WTC11 (cell line): ENCODE measurements at regions not wholly inside any gene's neighbourhood (a gene's known extent, or its start where the extent isn't known, plus 50 kb on each side); places are given as distances from the start of the nearest gene placed in this dataset.
"Not testable (repeated sequence)": the region's sequence is repeated elsewhere in the genome, so short reads cannot be mapped to it uniquely, and the experiment has no call there.

Experiments used
- ATAC-seq: fragments of 200-7000 bp; cut with Tn5 transposase; 2 replicates; pipeline ENCODE4 v1.10.0; 2021; ENCODE audit warnings: mild to moderate bottlenecking, moderate library complexity
- CTCF ChIA-PET: fragments of 300-600 bp; sonication (Branson Sonifier 250); formaldehyde crosslinking; loops from one replicate; lab custom pipeline; 2021; ENCODE audit warnings: antibody characterized with exemption; lab: Charles Lee
- POLR2A ChIA-PET: fragments of 350-600 bp; sonication (Branson Sonifier 250); formaldehyde crosslinking; loops from one replicate; lab custom pipeline; 2021; ENCODE audit warnings: antibody characterized with exemption; lab: Charles Lee
- DNase-seq: peaks from one replicate; pipeline ENCODE4 v3.0.0; 2021; ENCODE audit warnings: low spot score
- H3K27ac Mint-ChIP-seq: 2 replicates; pipeline ENCODE4 v1.8.0; 2021; ENCODE audit warnings: mixed read lengths
- H3K27me3 Mint-ChIP-seq: 2 replicates; pipeline ENCODE4 v1.8.0; 2021; ENCODE audit warnings: low read depth, mild to moderate bottlenecking, moderate library complexity, mixed read lengths
- H3K36me3 Mint-ChIP-seq: 2 replicates; pipeline ENCODE4 v1.8.0; 2021; ENCODE audit warnings: mixed read lengths
- H3K4me1 Mint-ChIP-seq: 2 replicates; pipeline ENCODE4 v1.8.0; 2022; ENCODE audit warnings: mixed read lengths
- H3K4me3 Mint-ChIP-seq: 2 replicates; pipeline ENCODE4 v1.8.0; 2021; ENCODE audit warnings: mild to moderate bottlenecking, moderate library complexity, mixed read lengths
- H3K9me3 Mint-ChIP-seq: 2 replicates; pipeline ENCODE4 v1.8.0; 2021; ENCODE audit warnings: mixed read lengths
- EMX1 ChIP-seq: fragments of 250-450 bp; sonication (Bioruptor Pico); IDR thresholded peaks from 2 replicates; pipeline ENCODE4 v1.8.0; 2021; ENCODE audit warnings: mild to moderate bottlenecking
- GRHL2 ChIP-seq: fragments of 250-450 bp; sonication (Bioruptor Pico); IDR thresholded peaks from 2 replicates; pipeline ENCODE4 v1.8.0; 2022; ENCODE audit warnings: mild to moderate bottlenecking, moderate library complexity; ENCODE audit not compliant: insufficient replicate concordance, severe bottlenecking
- GTF2I ChIP-seq: fragments of 250-450 bp; sonication (Bioruptor Pico); conservative IDR thresholded peaks from 2 replicates; pipeline ENCODE4 v1.4.0; 2021; ENCODE audit warnings: mild to moderate bottlenecking
- HMGA2 ChIP-seq: fragments of 250-450 bp; sonication (Bioruptor Pico); IDR thresholded peaks from 2 replicates; pipeline ENCODE4 v1.4.0; 2021; ENCODE audit warnings: mild to moderate bottlenecking, moderate library complexity
- NR2C2 ChIP-seq: sonication (generic); formaldehyde crosslinking; IDR thresholded peaks from 2 replicates; pipeline ENCODE4 v1.8.0; 2022; ENCODE audit warnings: mild to moderate bottlenecking, missing genetic modification reagents
- ZBTB21 ChIP-seq: sonication (generic); formaldehyde crosslinking; IDR thresholded peaks from 2 replicates; pipeline ENCODE4 v1.8.1; 2023; ENCODE audit warnings: mild to moderate bottlenecking, missing genetic modification reagents, borderline replicate concordance
- ZNF317 ChIP-seq: sonication (generic); formaldehyde crosslinking; IDR thresholded peaks from 2 replicates; pipeline ENCODE4 v1.8.1; 2023; ENCODE audit warnings: low read depth, mild to moderate bottlenecking, moderate library complexity, missing genetic modification reagents, borderline replicate concordance
- ZNF425 ChIP-seq: fragments of 250-450 bp; sonication (Bioruptor Pico); conservative IDR thresholded peaks from 2 replicates; pipeline ENCODE4 v1.9.0; 2021; ENCODE audit warnings: mild to moderate bottlenecking
- TF ChIP-seq, protein P1 (sequence below): sonication (generic); formaldehyde crosslinking; IDR thresholded peaks from 2 replicates; pipeline ENCODE4 v1.8.1; 2022; ENCODE audit warnings: mild to moderate bottlenecking, missing genetic modification reagents, moderate library complexity, borderline replicate concordance
- TF ChIP-seq, protein P2 (sequence below): sonication (generic); formaldehyde crosslinking; IDR thresholded peaks from 2 replicates; pipeline ENCODE4 v1.8.1; 2022; ENCODE audit warnings: missing genetic modification reagents, borderline replicate concordance
- TF ChIP-seq, protein P3 (sequence below): sonication (generic); formaldehyde crosslinking; IDR thresholded peaks from 2 replicates; pipeline ENCODE4 v1.8.0; 2022; ENCODE audit warnings: mild to moderate bottlenecking, missing genetic modification reagents
- TF ChIP-seq, protein P4 (sequence below): sonication (generic); formaldehyde crosslinking; IDR thresholded peaks from 2 replicates; pipeline ENCODE4 v1.8.1; 2023; ENCODE audit warnings: mild to moderate bottlenecking, missing genetic modification reagents

DNA sequence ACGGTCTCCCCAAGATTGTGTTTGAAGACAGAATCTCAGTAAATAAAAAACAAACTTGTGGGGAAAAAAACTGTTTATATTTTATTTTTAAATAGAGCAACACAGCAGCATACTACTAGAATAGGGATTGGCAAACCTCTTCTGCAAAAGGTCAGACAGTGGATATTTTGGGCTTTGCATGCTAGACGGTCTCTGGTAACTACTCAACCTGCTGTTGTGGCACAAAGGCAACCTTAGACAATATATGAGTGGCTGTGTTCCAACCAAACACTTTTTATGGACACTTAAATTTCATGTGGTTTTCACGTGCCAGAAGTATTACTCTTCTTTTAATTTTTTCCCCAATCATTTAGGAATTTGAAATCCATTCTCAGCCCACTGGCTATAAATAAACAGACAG is 55.0 kb downstream of the IRX5 start:
- H3K27ac Mint-ChIP-seq, result no peak overlapping the region
- TF ChIP-seq, protein P1, sequence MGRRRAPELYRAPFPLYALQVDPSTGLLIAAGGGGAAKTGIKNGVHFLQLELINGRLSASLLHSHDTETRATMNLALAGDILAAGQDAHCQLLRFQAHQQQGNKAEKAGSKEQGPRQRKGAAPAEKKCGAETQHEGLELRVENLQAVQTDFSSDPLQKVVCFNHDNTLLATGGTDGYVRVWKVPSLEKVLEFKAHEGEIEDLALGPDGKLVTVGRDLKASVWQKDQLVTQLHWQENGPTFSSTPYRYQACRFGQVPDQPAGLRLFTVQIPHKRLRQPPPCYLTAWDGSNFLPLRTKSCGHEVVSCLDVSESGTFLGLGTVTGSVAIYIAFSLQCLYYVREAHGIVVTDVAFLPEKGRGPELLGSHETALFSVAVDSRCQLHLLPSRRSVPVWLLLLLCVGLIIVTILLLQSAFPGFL (CRISPR knock-in tag), result no peak
- TF ChIP-seq, all 79 proteins: peak for 0
- DNase-seq (no peak), ATAC-seq (no peak)
- Mint-ChIP-seq H3K27me3 (no peaks in the 10 kb centered on the region), H3K4me1 (peaks cover 13% of the 10 kb centered on the region), H3K36me3 (no peaks in the 10 kb centered on the region), H3K4me3 (no peak overlapping the region), H3K9me3 (no peaks in the 10 kb centered on the region)
- ChIA-PET POLR2A (no interaction called here), CTCF (no interaction called here)

GRCh38 chr16:54986409-54986808 is 55.7 kb downstream of the IRX5 start:
- ATAC-seq (no peak; the same call in 1 of the 2 replicates), DNase-seq (no peak)
- H3K4me3 Mint-ChIP-seq, result no peak overlapping the region
- H3K27me3 Mint-ChIP-seq, result no peaks in the 10 kb centered on the region
- no peaks in the 10 kb centered on the region for H3K9me3 Mint-ChIP-seq
- no peak overlapping the region for H3K27ac Mint-ChIP-seq
- ChIA-PET POLR2A (no interaction called here), CTCF (interaction anchor here (1.3 kb wide), 1 partner anchor 57 kb away, joined by 4 read pairs; no protein-coding TSS in a partner anchor)
- H3K4me1 Mint-ChIP-seq, result peaks cover 13% of the 10 kb centered on the region
- TF ChIP-seq ZNF425 (no peak), NR2C2 (no peak), ZBTB21 (no peak), GRHL2 (CRISPR knock-in tag) (no peak), HMGA2 (CRISPR knock-in tag) (no peak)
- H3K36me3 Mint-ChIP-seq, result no peaks in the 10 kb centered on the region

DNA sequence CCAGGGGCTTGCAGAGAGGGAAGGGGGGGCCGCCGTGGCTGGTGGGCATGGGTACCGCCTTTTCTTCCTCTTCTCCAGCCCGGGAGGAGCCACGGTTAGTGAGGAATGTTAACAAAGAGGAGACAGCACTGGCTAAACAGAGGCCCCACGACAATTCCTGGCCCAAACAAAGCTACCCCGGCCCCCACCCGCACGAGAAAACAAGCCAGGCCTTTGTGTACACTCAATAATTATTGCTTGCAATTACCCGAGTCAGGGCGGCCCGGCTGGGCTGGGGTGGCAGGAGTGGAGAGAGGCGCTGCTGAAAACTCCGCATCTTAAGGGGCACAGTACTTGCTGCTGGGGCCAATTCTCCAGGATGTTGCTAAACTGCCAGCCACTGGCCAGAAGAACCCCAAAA is 56.4 kb downstream of the IRX5 start:
- POLR2A ChIA-PET, result no interaction called here
- no peak for TF ChIP-seq GTF2I (CRISPR knock-in tag)
- TF ChIP-seq, protein P2, sequence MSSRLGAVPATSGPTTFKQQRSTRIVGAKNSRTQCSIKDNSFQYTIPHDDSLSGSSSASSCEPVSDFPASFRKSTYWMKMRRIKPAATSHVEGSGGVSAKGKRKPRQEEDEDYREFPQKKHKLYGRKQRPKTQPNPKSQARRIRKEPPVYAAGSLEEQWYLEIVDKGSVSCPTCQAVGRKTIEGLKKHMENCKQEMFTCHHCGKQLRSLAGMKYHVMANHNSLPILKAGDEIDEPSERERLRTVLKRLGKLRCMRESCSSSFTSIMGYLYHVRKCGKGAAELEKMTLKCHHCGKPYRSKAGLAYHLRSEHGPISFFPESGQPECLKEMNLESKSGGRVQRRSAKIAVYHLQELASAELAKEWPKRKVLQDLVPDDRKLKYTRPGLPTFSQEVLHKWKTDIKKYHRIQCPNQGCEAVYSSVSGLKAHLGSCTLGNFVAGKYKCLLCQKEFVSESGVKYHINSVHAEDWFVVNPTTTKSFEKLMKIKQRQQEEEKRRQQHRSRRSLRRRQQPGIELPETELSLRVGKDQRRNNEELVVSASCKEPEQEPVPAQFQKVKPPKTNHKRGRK (CRISPR knock-in tag), result no peak
- Mint-ChIP-seq H3K36me3 (no peaks in the 10 kb centered on the region), H3K27ac (no peak overlapping the region), H3K4me1 (peaks cover 13% of the 10 kb centered on the region), H3K4me3 (no peak overlapping the region), H3K9me3 (no peaks in the 10 kb centered on the region), H3K27me3 (no peaks in the 10 kb centered on the region)
- CTCF ChIA-PET, result interaction anchor here (1.0 to 1.9 kb wide), 3 partner anchors 35 to 478 kb away, joined by 3 to 5 read pairs (median 4); no protein-coding TSS in a partner anchor
- ATAC-seq, result no peak
- no peak for DNase-seq

DNA sequence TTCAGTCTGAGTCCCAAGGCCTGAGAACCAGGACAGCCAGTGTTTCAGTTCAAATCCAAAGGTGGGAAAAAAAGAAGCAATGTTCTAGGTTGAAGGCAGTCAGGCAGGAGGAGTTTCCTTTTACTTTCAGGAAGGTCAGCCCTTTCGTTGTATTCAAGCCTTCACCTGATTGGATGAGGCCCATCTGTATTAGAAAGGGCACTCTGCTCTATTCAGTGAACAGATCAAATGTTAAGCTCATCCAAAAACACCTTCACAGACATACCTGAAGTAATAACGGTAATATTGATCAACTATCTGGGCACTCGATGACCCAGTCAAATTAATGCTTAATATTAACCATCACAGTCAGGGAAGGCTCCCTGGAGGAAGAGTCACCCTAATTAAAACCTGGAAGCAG is 60.9 kb downstream of the IRX5 start:
- H3K27ac Mint-ChIP-seq, result no peak overlapping the region
- CTCF ChIA-PET, result no interaction called here
- DNase-seq (no peak), ATAC-seq (no peak)
- H3K27me3 Mint-ChIP-seq, result no peaks in the 10 kb centered on the region
- H3K36me3 Mint-ChIP-seq, result no peaks in the 10 kb centered on the region
- H3K4me3 Mint-ChIP-seq, result no peak overlapping the region
- H3K4me1 Mint-ChIP-seq, result peaks cover 6% of the 10 kb centered on the region
- no peaks in the 10 kb centered on the region for H3K9me3 Mint-ChIP-seq
- no peak for TF ChIP-seq EMX1 (CRISPR knock-in tag)
- TF ChIP-seq, protein P3, sequence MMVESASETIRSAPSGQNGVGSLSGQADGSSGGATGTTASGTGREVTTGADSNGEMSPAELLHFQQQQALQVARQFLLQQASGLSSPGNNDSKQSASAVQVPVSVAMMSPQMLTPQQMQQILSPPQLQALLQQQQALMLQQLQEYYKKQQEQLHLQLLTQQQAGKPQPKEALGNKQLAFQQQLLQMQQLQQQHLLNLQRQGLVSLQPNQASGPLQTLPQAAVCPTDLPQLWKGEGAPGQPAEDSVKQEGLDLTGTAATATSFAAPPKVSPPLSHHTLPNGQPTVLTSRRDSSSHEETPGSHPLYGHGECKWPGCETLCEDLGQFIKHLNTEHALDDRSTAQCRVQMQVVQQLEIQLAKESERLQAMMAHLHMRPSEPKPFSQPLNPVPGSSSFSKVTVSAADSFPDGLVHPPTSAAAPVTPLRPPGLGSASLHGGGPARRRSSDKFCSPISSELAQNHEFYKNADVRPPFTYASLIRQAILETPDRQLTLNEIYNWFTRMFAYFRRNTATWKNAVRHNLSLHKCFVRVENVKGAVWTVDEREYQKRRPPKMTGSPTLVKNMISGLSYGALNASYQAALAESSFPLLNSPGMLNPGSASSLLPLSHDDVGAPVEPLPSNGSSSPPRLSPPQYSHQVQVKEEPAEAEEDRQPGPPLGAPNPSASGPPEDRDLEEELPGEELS (CRISPR knock-in tag), result no peak
- no peak for TF ChIP-seq ZNF317
- TF ChIP-seq, protein P4, sequence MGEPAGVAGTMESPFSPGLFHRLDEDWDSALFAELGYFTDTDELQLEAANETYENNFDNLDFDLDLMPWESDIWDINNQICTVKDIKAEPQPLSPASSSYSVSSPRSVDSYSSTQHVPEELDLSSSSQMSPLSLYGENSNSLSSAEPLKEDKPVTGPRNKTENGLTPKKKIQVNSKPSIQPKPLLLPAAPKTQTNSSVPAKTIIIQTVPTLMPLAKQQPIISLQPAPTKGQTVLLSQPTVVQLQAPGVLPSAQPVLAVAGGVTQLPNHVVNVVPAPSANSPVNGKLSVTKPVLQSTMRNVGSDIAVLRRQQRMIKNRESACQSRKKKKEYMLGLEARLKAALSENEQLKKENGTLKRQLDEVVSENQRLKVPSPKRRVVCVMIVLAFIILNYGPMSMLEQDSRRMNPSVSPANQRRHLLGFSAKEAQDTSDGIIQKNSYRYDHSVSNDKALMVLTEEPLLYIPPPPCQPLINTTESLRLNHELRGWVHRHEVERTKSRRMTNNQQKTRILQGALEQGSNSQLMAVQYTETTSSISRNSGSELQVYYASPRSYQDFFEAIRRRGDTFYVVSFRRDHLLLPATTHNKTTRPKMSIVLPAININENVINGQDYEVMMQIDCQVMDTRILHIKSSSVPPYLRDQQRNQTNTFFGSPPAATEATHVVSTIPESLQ (CRISPR knock-in tag), result no peak
- no peak for TF ChIP-seq GRHL2 (CRISPR knock-in tag)
- POLR2A ChIA-PET, result no interaction called here

DNA sequence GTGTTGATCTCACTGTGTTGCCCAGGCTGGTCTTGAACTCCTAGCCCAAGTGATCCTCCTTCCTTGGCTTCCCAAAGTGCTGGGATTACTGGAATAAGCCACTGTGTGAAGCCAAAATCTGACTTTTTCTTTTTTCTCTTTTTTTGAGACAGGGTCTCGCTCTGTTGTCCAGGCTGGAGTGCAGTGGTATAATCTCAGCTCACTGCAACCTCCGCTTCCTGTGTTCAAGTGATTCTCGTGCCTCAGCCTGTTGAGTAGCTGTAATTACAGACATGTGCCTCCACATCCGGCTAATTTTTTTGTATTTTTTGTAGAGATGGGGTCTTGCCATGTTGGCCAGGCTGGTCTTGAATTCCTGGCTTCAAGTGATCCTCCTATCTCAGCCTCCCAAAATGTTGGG is 61.3 kb downstream of the IRX5 start:
- H3K36me3 Mint-ChIP-seq, H3K27ac Mint-ChIP-seq, DNase-seq, ATAC-seq, H3K9me3 Mint-ChIP-seq, H3K27me3 Mint-ChIP-seq, H3K4me3 Mint-ChIP-seq, H3K4me1 Mint-ChIP-seq, CTCF ChIA-PET, POLR2A ChIA-PET: not testable (repeated sequence)
